Vagina (tissue), 2 donors: ENCODE measurements at regions not wholly inside any gene's neighbourhood (a gene's known extent, or its start where the extent isn't known, plus 50 kb on each side); places are given as distances from the start of the nearest gene placed in this dataset.

ENCODE experiments used
- DNase-seq, 2 donors: peaks; one replicate each; pipeline ENCODE4 v3.0.0-alpha.2; 2017; ENCODE audit errors: extremely low spot score in 2 of 2
- H3K27ac ChIP-seq: fragments of 200-600 bp; sonication (generic); one replicate; pipeline ENCODE4 v1.5.1; 2019
- H3K27me3 ChIP-seq: fragments of 200-600 bp; sonication (generic); one replicate; pipeline ENCODE4 v1.5.1; 2019
- H3K36me3 ChIP-seq, 2 donors: fragments of 200-600 bp; sonication (generic); one replicate each; pipeline ENCODE4 v1.5.1; 2017 to 2019
- H3K4me1 ChIP-seq: fragments of 200-600 bp; sonication (generic); one replicate; pipeline ENCODE4 v1.5.1; 2019
- H3K4me3 ChIP-seq, 2 donors: fragments of 200-600 bp; sonication (generic); 1 replicate in 1 of 2; 2 replicates in 1 of 2; pipeline ENCODE4 v1.5.1; 2016 to 2019
- H3K9me3 ChIP-seq: fragments of 200-600 bp; sonication (generic); one replicate; pipeline ENCODE4 v1.5.1; 2019
- POLR2A ChIP-seq, 2 donors: fragments of 450-650 bp; IDR thresholded peaks; one replicate each; pipeline ENCODE4 v1.6.1; 2017; ENCODE audit warnings: antibody characterized with exemption in 2 of 2, mild to moderate bottlenecking in 2 of 2, moderate library complexity in 2 of 2
- POLR2AphosphoS5 ChIP-seq, 2 donors: sonication (generic); formaldehyde crosslinking; IDR thresholded peaks; one replicate each; pipeline ENCODE4 v1.9.0; 2017; ENCODE audit warnings: antibody characterized with exemption in 2 of 2, mild to moderate bottlenecking in 2 of 2, low read depth in 1 of 2; ENCODE audit not compliant: insufficient read depth in 1 of 2
- intact Hi-C: fragments of 100-400 bp; cut with DNase I; formaldehyde crosslinking; loops from one replicate; pipeline ENCODE4 v1.15.1; 2023
- TF ChIP-seq, protein P1 (sequence below), 3 experiments: fragments of 450-650 bp in 2 of 3; fragments of 200-600 bp in 1 of 3; sonication (generic) in 1 of 3; IDR thresholded peaks; one replicate each; pipeline ENCODE4 v1.5.1; 2017 to 2019; ENCODE audit warnings: antibody characterized with exemption in 3 of 3, mild to moderate bottlenecking in 2 of 3, moderate library complexity in 2 of 3

DNA sequence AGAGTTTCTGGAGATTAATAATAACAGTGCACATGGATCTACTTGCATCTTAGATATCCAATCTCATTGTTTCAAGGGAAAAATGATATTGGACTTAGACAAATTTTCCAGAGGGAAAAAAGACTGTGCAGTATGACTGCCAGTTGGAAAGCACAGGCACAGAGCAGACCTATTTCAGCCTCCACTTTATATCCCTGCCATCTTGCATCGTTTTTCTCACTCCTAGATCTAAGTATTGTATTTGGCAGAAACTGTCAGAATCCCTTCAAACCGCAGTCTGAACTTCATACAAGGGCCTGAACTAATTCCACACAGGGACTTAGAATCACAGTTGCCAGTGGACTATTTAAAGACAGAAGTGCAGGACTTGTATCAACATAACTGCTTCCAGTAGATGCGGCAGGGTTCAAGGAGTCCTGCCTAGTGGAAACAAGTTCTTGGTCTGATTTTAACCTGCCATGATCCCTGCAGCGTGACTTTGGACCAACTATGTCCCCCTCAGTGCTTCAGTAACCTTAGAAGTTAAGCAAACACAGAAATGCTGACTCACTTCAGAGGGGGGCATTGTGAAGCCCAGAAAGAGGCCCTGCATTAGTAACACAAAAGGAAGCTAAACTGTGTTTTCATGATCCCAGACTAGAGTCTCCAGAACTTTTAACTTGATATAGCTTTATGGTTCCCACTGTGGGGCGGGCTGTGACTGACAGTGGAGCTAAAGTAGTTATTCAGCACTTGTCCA, 95.7 kb upstream of the PALS2 start:
- Histone ChIP-seq H3K4me3 (no peak overlapping the region), H3K27me3 (no peaks in the 10 kb centered on the region), H3K36me3 (no peaks in the 10 kb centered on the region), H3K27ac (peak overlapping the region; percentile 8), H3K4me1 (peaks cover 6% of the 10 kb centered on the region), H3K9me3 (no peaks in the 10 kb centered on the region)
- no peak for DNase-seq
- intact Hi-C loops: no loop called here
- TF ChIP-seq, protein P1, sequence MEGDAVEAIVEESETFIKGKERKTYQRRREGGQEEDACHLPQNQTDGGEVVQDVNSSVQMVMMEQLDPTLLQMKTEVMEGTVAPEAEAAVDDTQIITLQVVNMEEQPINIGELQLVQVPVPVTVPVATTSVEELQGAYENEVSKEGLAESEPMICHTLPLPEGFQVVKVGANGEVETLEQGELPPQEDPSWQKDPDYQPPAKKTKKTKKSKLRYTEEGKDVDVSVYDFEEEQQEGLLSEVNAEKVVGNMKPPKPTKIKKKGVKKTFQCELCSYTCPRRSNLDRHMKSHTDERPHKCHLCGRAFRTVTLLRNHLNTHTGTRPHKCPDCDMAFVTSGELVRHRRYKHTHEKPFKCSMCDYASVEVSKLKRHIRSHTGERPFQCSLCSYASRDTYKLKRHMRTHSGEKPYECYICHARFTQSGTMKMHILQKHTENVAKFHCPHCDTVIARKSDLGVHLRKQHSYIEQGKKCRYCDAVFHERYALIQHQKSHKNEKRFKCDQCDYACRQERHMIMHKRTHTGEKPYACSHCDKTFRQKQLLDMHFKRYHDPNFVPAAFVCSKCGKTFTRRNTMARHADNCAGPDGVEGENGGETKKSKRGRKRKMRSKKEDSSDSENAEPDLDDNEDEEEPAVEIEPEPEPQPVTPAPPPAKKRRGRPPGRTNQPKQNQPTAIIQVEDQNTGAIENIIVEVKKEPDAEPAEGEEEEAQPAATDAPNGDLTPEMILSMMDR (IDR thresholded peaks at IDR 0.05): no peak
- TF ChIP-seq POLR2A (IDR thresholded peaks at IDR 0.05) (no peak), POLR2AphosphoS5 (IDR thresholded peaks at IDR 0.05; ENCODE audit: insufficient read depth in 1 of 2, low read depth in 1 of 2) (no peak)

DNA sequence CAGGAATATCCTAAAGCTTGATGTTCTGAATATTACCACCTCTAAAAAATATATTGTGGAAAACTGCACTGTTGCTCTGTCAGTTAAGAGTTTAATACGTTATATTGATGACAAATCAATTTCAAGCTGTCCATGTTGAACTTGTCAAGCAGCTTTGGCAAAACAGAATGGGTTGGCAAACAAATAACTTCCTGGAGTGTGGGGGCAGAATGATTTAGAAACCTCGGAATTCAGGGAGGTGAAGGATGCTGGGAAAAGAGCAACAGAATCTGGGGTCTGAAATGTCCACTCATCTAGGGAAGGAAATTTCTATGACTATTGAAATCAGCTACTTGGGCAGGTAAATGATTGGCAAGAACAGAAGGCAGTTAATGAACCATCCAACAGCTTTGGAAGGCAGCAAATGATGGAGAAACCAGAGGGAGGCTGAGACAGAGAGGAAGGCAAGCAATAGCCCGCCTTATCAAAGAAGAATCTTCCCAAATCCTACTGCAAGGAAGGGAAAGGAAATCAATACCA, 95.1 kb upstream of the PALS2 start:
- no peak for DNase-seq
- TF ChIP-seq, protein P1 (IDR thresholded peaks at IDR 0.05): no peak
- TF ChIP-seq POLR2AphosphoS5 (IDR thresholded peaks at IDR 0.05; ENCODE audit: insufficient read depth in 1 of 2, low read depth in 1 of 2): no peak
- TF ChIP-seq POLR2A (IDR thresholded peaks at IDR 0.05): no peak
- intact Hi-C loops: no loop called here
- no peaks in the 10 kb centered on the region for H3K9me3 ChIP-seq
- no peaks in the 10 kb centered on the region for H3K36me3 ChIP-seq
- no peaks in the 10 kb centered on the region for H3K27me3 ChIP-seq
- peak overlapping the region; percentile 8 for H3K27ac ChIP-seq
- H3K4me3 ChIP-seq: no peak overlapping the region
- H3K4me1 ChIP-seq: peaks cover 6% of the 10 kb centered on the region

DNA sequence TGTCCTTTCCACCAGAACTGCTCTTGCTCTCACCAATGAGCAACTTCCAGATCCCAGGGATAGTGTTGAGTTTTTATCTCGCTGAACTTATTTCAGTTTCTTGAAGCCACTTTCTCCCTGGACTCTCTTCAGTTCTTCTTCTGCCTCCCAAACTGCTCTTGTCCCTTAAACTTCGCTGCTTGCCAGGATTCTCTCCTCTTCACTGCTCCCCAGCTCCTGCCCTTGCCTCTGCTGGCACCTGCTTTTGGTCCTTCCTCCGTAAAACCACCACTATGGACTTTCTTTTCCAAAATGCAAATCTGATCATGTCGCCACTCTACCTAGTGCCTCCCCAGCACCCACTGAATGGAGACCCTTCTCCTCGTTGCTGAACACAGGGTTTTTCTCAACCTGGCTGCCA, 92.8 kb upstream of the PALS2 start:
- no peak overlapping the region for H3K27ac ChIP-seq
- TF ChIP-seq, protein P1 (IDR thresholded peaks at IDR 0.05): no peak
- TF ChIP-seq POLR2A (IDR thresholded peaks at IDR 0.05): no peak
- no peak for TF ChIP-seq POLR2AphosphoS5 (IDR thresholded peaks at IDR 0.05; ENCODE audit: insufficient read depth in 1 of 2, low read depth in 1 of 2)
- no peaks in the 10 kb centered on the region for H3K9me3 ChIP-seq
- intact Hi-C loops: no loop called here
- peaks cover 6% of the 10 kb centered on the region for H3K4me1 ChIP-seq
- DNase-seq: no peak
- no peaks in the 10 kb centered on the region for H3K36me3 ChIP-seq
- H3K4me3 ChIP-seq: no peak overlapping the region
- no peaks in the 10 kb centered on the region for H3K27me3 ChIP-seq

DNA sequence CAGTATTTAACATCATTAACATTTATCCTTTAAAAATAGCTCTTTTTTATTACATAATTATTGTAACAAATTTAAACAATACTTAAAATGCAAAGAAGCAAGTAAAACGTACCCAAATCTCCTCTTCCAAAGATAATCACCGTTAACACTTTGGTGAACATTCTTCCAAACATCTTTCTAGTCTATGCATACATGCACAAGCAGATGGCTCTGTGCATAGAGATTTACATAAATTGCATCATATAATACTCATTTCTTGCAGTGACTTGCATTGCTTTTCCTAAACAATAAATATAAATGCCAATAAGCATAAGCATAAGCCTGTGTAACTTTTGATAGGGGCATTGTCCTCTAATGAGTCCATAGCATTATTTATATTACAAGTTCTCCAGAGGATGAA, 89.4 kb upstream of the PALS2 start:
- no peak for TF ChIP-seq POLR2A (IDR thresholded peaks at IDR 0.05)
- TF ChIP-seq, protein P1 (IDR thresholded peaks at IDR 0.05): no peak
- no peak for TF ChIP-seq POLR2AphosphoS5 (IDR thresholded peaks at IDR 0.05; ENCODE audit: insufficient read depth in 1 of 2, low read depth in 1 of 2)
- H3K4me1 ChIP-seq: no peaks in the 10 kb centered on the region
- no peaks in the 10 kb centered on the region for H3K27me3 ChIP-seq
- intact Hi-C loops: no loop called here
- no peaks in the 10 kb centered on the region for H3K9me3 ChIP-seq
- no peaks in the 10 kb centered on the region for H3K36me3 ChIP-seq
- no peak overlapping the region for H3K27ac ChIP-seq
- no peak overlapping the region for H3K4me3 ChIP-seq
- DNase-seq: no peak

DNA sequence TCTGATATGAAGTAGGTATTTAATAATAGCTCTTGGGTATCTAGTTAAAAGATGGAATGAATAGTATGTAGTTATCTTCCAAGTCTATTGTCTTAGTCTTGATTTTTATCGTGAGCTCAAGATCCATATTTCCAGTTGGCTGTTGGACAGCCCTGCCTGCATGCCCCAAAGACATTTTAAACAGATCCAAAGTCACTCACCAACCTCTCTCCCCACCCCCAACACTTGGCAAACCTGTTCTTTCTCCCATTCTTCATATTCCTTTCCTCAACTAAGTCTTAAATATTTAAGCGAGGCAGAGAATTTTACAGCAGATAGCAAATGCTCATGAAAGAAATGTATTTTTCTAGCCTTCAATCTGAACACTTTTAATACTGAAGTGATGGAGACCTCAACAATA, 80.7 kb upstream of the PALS2 start:
- Histone ChIP-seq H3K4me1 (no peaks in the 10 kb centered on the region), H3K27me3 (no peaks in the 10 kb centered on the region), H3K36me3 (no peaks in the 10 kb centered on the region), H3K4me3 (no peak overlapping the region), H3K27ac (no peak overlapping the region), H3K9me3 (no peaks in the 10 kb centered on the region)
- TF ChIP-seq POLR2A (IDR thresholded peaks at IDR 0.05): no peak
- TF ChIP-seq, protein P1 (IDR thresholded peaks at IDR 0.05): no peak
- TF ChIP-seq POLR2AphosphoS5 (IDR thresholded peaks at IDR 0.05; ENCODE audit: insufficient read depth in 1 of 2, low read depth in 1 of 2): no peak
- no peak for DNase-seq
- intact Hi-C loops: no loop called here
